Inflammatory macrophage treated with lipopolysaccharide for 1 hour (primary cell): ENCODE measurements at regions not wholly inside any gene's neighbourhood (a gene's known extent, or its start where the extent isn't known, plus 50 kb on each side); places are given as distances from the start of the nearest gene placed in this dataset.

Experiments used
- DNase-seq, 2 donors: peaks; one replicate each; pipeline ENCODE4 v3.0.0-alpha.2; 2020 to 2022

GRCh38 chr1:101730559-101730958 lies 266.2 kb downstream of the OLFM3 start:
- no peak for DNase-seq

- no peak for DNase-seq
Observed at GRCh38 chr1:101732261-101732660, 264.5 kb downstream of the OLFM3 start.

- no peak for DNase-seq
Observed at GRCh38 chr1:101733340-101733739, 263.4 kb downstream of the OLFM3 start.

- peak; percentile 2 to 6 for DNase-seq
Observed at GRCh38 chr1:101738475-101738874, 258.3 kb downstream of the OLFM3 start.

GRCh38 chr1:101739146-101739545 lies 257.6 kb downstream of the OLFM3 start:
- no peak for DNase-seq

- no peak for DNase-seq
Observed at GRCh38 chr1:101739826-101740330, 256.8 kb downstream of the OLFM3 start.

GRCh38 chr1:101741910-101742309 lies 254.8 kb downstream of the OLFM3 start:
- no peak for DNase-seq

- DNase-seq = no peak
Observed at GRCh38 chr1:101742509-101742908, 254.2 kb downstream of the OLFM3 start.

GRCh38 chr1:101745551-101746270 lies 251.0 kb downstream of the OLFM3 start:
- no peak for DNase-seq

- DNase-seq = no peak
Observed at GRCh38 chr1:101748077-101748476, 248.6 kb downstream of the OLFM3 start.
